H1 (cell line): ENCODE measurements at regions not wholly inside any gene's neighbourhood (a gene's known extent, or its start where the extent isn't known, plus 50 kb on each side); places are given as distances from the start of the nearest gene placed in this dataset.

Experiments used
- ATF2 ChIP-seq: IDR thresholded peaks from 2 replicates; pipeline ENCODE4 v1.6.1; 2012; ENCODE audit warnings: low read length, inconsistent platforms
- ATF3 ChIP-seq: IDR thresholded peaks from 2 replicates; pipeline ENCODE4 v1.6.1; 2011; ENCODE audit warnings: low read depth, mild to moderate bottlenecking, low read length; ENCODE audit not compliant: insufficient read depth
- CHD1 ChIP-seq: IDR thresholded peaks from 2 replicates; pipeline ENCODE4 v1.6.1; 2012; ENCODE audit warnings: low read depth, low read length, improper control_type of control experiment
- CHD7 ChIP-seq: fragments of 300-600 bp; sonication (generic); IDR thresholded peaks from 2 replicates; pipeline ENCODE4 v1.7.1; 2012; ENCODE audit warnings: low read length, moderate library complexity, mild to moderate bottlenecking, inconsistent platforms; ENCODE audit not compliant: insufficient replicate concordance
- KDM5A ChIP-seq: fragments of 200-600 bp; IDR thresholded peaks from 2 replicates; pipeline ENCODE4 v1.7.1; 2012; ENCODE audit warnings: mild to moderate bottlenecking, low read length, inconsistent platforms, mixed read lengths
- MAX ChIP-seq: IDR thresholded peaks from 2 replicates; pipeline ENCODE4 v1.6.1; 2012; ENCODE audit warnings: inconsistent platforms
- RFX5 ChIP-seq: IDR thresholded peaks from 2 replicates; pipeline ENCODE4 v1.6.1; 2011; ENCODE audit warnings: low read depth, low read length, improper control_type of control experiment, borderline replicate concordance
- TCF12 ChIP-seq: IDR thresholded peaks from 2 replicates; pipeline ENCODE4 v1.6.1; 2011; ENCODE audit warnings: low read depth, mild to moderate bottlenecking, low read length
- YY1 ChIP-seq: IDR thresholded peaks from 2 replicates; pipeline ENCODE4 v1.6.1; 2011; ENCODE audit warnings: low read depth, mild to moderate bottlenecking, low read length
- ZNF274 ChIP-seq: IDR thresholded peaks from 2 replicates; pipeline ENCODE4 v1.7.0; 2012; ENCODE audit warnings: low read length, borderline replicate concordance; ENCODE audit errors: extremely low read depth

GRCh38 chrX:45801554-45801953 lies 600.9 kb upstream of the DIPK2B start (continued):
- TF ChIP-seq CHD7 (no peak), ATF2 (no peak), CHD1 (no peak), ZNF274 (no peak), RFX5 (no peak), MAX (no peak), ATF3 (no peak), KDM5A (no peak), YY1 (no peak), TCF12 (no peak)
